22Rv1 (cell line): ENCODE measurements at regions not wholly inside any gene's neighbourhood (a gene's known extent, or its start where the extent isn't known, plus 50 kb on each side); places are given as distances from the start of the nearest gene placed in this dataset.

ENCODE experiments used
- CTCF ChIP-seq: fragments of 450-650 bp; IDR thresholded peaks from 2 replicates; pipeline ENCODE4 v1.5.1; 2017; ENCODE audit warnings: mild to moderate bottlenecking
- ZFX ChIP-seq: fragments of 450-650 bp; IDR thresholded peaks from 2 replicates; pipeline ENCODE4 v1.6.1; 2017; ENCODE audit warnings: antibody characterized with exemption, borderline replicate concordance

DNA sequence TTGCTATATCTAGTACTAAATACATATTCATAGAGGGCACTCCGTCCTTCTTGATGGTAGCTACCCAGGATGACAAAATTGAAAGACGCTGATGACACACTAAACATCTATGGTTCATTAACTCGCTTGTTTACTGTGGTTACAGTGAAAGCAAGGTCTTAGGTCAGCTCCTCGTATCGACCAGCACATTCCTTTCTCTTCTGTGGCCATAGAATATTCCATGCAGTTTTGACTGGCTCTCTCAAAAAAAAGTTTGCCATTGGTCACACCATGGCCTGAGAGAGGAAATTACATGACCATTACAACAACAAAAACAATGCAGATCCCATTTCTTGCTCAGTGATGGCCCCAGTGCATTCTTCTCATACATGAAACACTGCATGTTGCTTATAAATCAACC is 411.4 kb upstream of the SOX5 start:
- TF ChIP-seq CTCF = no peak
- no peak for TF ChIP-seq ZFX
